Subcutaneous abdominal adipose tissue (tissue), 5 donors: ENCODE measurements at regions not wholly inside any gene's neighbourhood (a gene's known extent, or its start where the extent isn't known, plus 50 kb on each side); places are given as distances from the start of the nearest gene placed in this dataset.

Experiments used
- H3K27ac ChIP-seq: one replicate; pipeline ENCODE4 v1.7.0; 2013; ENCODE audit warnings: low read depth, mild to moderate bottlenecking, inconsistent platforms, low read length, moderate library complexity
- H3K27me3 ChIP-seq, 5 donors: one replicate each; pipeline ENCODE4 v1.7.0; 2013; ENCODE audit warnings: low read length in 5 of 5, inconsistent platforms in 1 of 5; ENCODE audit not compliant: control insufficient read depth in 5 of 5, insufficient read depth in 4 of 5
- H3K36me3 ChIP-seq, 5 donors: one replicate each; pipeline ENCODE4 v1.7.0; 2013; ENCODE audit warnings: low read length in 5 of 5; ENCODE audit not compliant: control insufficient read depth in 5 of 5, insufficient read depth in 5 of 5
- H3K4me1 ChIP-seq, 5 donors: one replicate each; pipeline ENCODE4 v1.7.0; 2013; ENCODE audit warnings: low read length in 5 of 5, mild to moderate bottlenecking in 3 of 5, moderate library complexity in 1 of 5; ENCODE audit not compliant: control insufficient read depth in 5 of 5, insufficient read depth in 5 of 5
- H3K4me3 ChIP-seq, 5 donors: one replicate each; pipeline ENCODE4 v1.7.0; 2013; ENCODE audit warnings: low read length in 5 of 5, low read depth in 1 of 5
- H3K9ac ChIP-seq, 5 donors: one replicate each; pipeline ENCODE4 v1.7.0; 2013; ENCODE audit warnings: low read length in 5 of 5, mild to moderate bottlenecking in 4 of 5, moderate library complexity in 3 of 5
- H3K9me3 ChIP-seq, 5 donors: one replicate each; pipeline ENCODE4 v1.7.0; 2013; ENCODE audit warnings: low read length in 5 of 5; ENCODE audit not compliant: control insufficient read depth in 5 of 5
- donor health status: healthy.
- donor health status: healthy.
- donor health status: healthy.
- donor health status: healthy.
- donor health status: healthy.

DNA sequence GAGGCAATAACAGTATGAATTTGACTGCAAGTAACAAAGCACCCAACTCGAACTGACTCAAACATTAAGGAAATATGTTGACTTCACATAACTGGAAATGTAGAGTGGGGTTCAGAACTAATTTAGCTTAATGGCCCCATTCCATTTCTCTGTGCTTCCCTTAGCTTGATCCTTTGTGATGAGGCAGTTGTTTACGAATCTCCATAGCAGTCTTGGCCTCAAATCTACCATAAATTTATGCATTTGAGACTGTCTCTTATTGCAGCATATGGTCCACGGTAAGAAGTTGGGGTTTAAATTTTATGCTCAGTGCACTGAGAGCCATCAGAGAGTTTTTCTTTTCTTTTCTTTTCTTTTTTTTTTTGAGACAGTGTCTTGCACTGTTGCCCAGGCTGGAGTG is 148.7 kb upstream of the POU1F1 start:
- Histone ChIP-seq H3K27ac (no peak overlapping the region), H3K4me1 (no peaks in the 10 kb centered on the region), H3K27me3 (no peaks in the 10 kb centered on the region), H3K4me3 (no peak overlapping the region), H3K9ac (no peak overlapping the region), H3K9me3 (no peaks in the 10 kb centered on the region), H3K36me3 (no peaks in the 10 kb centered on the region)

DNA sequence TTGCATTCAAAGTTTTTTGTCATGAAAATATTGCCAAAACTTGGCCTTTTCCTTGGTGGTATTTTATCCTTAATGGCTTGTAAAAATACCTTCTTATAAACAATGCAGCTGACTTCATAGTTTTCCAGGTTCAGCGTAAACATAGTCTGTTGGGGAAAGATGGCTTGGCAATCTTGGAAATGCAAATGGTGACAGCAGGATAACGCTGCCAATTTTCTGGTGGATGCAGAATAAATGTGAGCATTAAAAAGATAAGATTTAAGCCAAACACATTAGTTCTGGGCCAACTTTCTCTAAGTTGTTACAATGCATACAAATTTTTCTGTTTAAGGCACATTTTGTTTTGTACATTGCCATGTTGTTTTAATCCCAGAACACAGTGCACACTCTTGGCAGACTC is 147.0 kb upstream of the POU1F1 start:
- Histone ChIP-seq H3K27ac (no peak overlapping the region), H3K9me3 (no peaks in the 10 kb centered on the region), H3K9ac (no peak overlapping the region), H3K27me3 (no peaks in the 10 kb centered on the region), H3K4me1 (no peaks in the 10 kb centered on the region), H3K36me3 (no peaks in the 10 kb centered on the region), H3K4me3 (no peak overlapping the region)

DNA sequence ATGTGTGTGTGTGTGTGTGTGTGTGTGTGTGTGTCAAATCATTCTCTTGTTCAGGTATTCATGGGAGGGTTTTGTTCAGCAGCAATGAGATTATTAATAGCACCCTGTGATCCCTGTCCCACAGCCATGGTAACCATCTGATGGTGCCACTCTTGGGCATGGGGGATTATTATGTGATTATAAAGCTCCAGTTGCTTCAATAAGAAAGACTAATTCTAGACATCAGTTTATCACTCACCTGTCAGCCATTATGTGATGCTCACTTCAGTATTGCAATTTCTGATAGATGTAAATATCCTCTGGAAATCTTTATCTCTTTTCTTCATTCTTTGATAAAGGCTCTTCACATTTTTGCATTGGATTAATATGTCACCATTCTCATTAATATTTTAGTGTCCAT is 145.9 kb upstream of the POU1F1 start:
- Histone ChIP-seq H3K36me3 (no peaks in the 10 kb centered on the region), H3K9me3 (no peaks in the 10 kb centered on the region), H3K4me3 (no peak overlapping the region), H3K4me1 (no peaks in the 10 kb centered on the region), H3K27ac (no peak overlapping the region), H3K27me3 (no peaks in the 10 kb centered on the region), H3K9ac (no peak overlapping the region)

DNA sequence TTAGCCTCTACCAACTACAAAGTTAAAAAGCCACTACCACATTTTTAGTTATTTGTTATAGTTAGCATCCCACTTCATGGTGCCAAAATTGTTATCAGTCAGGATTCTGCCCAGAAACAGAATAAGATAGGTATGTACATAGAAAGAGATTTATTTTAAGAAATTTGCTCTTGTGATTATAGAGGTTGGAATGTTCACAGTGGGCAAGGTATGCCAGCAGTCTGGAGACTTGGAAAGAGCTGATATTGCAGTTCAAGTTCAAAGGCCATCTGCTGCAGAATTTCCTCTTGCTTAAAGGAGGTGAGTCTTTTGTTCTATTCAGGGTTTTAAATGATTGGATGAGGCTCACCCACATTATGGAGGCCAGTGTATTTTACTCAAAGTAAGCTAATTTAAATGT is 143.8 kb upstream of the POU1F1 start:
- Histone ChIP-seq H3K9me3 (peaks cover 0 to 4% (median 3%) of the 10 kb centered on the region in 5 donors), H3K36me3 (no peaks in the 10 kb centered on the region), H3K27me3 (no peaks in the 10 kb centered on the region), H3K4me3 (no peak overlapping the region), H3K9ac (no peak overlapping the region), H3K27ac (no peak overlapping the region), H3K4me1 (no peaks in the 10 kb centered on the region)

DNA sequence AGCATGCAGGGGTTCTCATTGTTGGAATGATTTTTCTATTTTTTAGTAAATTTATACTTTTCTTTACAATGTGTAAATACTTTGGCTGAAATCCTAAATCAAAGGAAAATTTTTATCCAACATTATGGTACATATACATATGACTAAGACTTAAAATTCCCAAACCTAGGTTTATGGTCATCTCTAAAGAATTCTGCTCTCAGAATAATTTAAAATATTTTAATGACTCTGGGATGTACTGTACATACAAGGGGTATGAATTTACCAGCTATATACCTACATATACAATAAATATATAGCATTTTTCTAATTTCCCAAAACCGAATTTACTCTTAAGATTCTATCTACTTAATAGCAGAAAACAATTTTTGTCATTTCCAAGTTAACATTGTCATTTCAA is 137.9 kb upstream of the POU1F1 start:
- Histone ChIP-seq H3K27me3 (no peaks in the 10 kb centered on the region), H3K9ac (no peak overlapping the region), H3K27ac (no peak overlapping the region), H3K36me3 (no peaks in the 10 kb centered on the region), H3K4me1 (no peaks in the 10 kb centered on the region), H3K4me3 (no peak overlapping the region), H3K9me3 (peaks cover 0 to 4% (median 3%) of the 10 kb centered on the region in 5 donors)

DNA sequence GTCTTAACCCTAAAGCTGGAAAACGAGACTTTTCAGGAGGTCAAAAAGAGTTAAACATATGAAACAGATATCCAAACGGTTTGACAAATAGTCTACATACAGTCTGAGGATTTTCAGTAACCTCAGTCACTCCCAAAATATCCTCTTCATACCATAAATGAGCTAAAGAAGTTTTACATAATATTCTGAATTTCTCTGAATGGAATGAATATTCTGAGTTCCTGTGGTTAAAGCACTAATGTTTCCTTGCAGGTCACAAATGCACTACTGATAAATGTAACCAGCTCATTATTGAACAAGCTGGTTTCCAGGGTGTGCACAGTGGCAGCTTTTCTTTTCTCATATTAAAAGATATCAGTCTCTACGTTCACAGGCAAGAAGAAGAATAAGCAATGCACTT is 137.4 kb upstream of the POU1F1 start:
- H3K27me3 ChIP-seq = no peaks in the 10 kb centered on the region
- H3K4me3 ChIP-seq = no peak overlapping the region
- no peaks in the 10 kb centered on the region for H3K4me1 ChIP-seq
- no peaks in the 10 kb centered on the region for H3K36me3 ChIP-seq
- H3K27ac ChIP-seq = no peak overlapping the region
- no peak overlapping the region for H3K9ac ChIP-seq
- peaks cover 0 to 4% (median 3%) of the 10 kb centered on the region in 5 donors for H3K9me3 ChIP-seq

DNA sequence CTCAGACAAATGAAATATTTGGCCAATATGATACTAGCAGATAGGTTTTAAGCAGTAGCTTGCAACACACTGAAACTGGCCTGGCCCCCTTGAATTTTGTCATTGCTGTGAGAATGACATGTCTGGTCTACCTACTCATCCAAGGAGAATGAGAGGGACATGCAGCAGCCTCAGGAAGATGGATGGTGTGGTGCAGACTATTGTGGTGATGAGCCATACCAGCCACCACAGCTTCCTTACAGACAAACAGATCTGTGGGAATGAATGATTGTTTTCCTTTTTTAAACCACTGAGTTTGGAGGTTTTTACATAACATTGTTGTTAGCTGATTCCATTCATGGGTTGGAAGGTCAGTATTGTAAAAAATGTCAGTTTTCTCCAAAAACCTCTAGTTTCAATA is 133.7 kb upstream of the POU1F1 start:
- Histone ChIP-seq H3K4me3 (no peak overlapping the region), H3K27ac (no peak overlapping the region), H3K27me3 (no peaks in the 10 kb centered on the region), H3K4me1 (no peaks in the 10 kb centered on the region), H3K9me3 (no peaks in the 10 kb centered on the region), H3K9ac (no peak overlapping the region), H3K36me3 (no peaks in the 10 kb centered on the region)

DNA sequence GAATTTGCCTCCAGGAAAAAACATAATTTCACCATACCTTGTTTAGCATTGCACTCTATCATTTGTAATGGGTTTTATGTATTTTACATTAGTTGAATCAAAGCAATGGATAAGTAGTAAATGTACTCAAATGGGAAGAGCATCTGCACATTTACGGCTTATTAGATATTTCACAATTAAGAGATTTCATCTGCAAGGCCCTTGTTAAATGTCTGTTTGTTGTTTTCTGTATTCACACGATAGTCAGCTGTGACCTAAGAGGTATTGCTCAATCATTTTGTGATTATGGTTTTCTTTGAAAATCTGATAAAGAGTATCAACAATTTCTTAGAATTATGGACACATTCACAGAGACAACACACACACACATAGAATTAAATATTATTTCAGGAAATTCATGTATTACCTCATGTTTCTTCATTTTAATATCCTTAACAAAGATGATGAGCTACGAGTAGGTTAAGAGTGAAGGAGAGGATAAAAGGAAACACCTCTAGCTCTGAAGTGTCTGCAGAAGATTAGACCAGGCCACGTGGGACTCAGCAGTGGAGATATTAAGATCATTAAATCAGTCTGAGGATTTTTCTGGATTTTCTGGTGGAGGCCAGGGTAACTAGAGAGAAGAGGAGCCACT is 121.9 kb upstream of the POU1F1 start:
- Histone ChIP-seq H3K4me3 (no peak overlapping the region), H3K36me3 (no peaks in the 10 kb centered on the region), H3K27ac (no peak overlapping the region), H3K9ac (no peak overlapping the region), H3K27me3 (no peaks in the 10 kb centered on the region), H3K4me1 (no peaks in the 10 kb centered on the region), H3K9me3 (peaks cover 0 to 3% (median 0%) of the 10 kb centered on the region in 5 donors)

DNA sequence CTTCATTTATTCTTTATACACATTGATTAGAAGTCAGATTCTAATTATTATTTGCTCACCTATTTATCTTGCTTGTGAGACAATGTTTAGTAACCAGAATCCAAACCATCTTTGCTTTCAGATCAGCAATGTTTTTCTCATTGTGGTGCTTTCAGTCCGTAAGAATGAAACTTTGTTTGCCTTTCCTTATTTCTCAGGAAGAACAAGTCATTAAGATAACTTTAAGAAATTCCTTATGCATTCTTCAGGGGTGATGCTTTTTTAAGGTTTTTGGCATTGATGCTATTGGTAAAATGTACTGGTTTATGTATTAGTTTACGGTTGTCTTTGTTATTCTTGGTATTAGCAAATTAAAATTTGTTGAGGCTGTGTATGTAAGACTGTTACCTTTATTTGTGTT is 120.8 kb upstream of the POU1F1 start:
- Histone ChIP-seq H3K4me1 (no peaks in the 10 kb centered on the region), H3K27me3 (no peaks in the 10 kb centered on the region), H3K36me3 (no peaks in the 10 kb centered on the region), H3K4me3 (no peak overlapping the region), H3K9ac (no peak overlapping the region), H3K27ac (no peak overlapping the region), H3K9me3 (peaks cover 0 to 3% (median 0%) of the 10 kb centered on the region in 5 donors)

DNA sequence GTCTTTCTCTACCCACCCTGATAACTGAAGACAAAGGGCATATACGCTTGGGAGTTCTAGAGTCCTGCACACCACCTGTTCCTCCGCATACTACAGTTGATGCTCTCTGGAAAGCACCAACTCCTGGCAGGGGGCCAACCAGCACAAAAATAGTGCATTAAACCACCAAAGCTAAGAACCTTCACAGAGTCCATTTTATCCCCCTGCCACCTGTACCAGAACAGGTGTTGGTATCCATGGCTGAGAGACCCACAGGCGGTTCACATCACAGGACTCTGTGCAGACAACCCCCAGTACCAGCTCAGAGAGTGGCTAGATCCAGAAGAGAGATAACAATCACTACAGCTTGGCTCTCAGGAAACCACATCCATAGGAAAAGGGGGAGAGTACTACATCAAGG is 114.4 kb upstream of the POU1F1 start:
- no peaks in the 10 kb centered on the region for H3K27me3 ChIP-seq
- H3K4me1 ChIP-seq = no peaks in the 10 kb centered on the region
- no peak overlapping the region for H3K9ac ChIP-seq
- H3K4me3 ChIP-seq = no peak overlapping the region
- no peaks in the 10 kb centered on the region for H3K36me3 ChIP-seq
- peaks cover 0 to 3% (median 0%) of the 10 kb centered on the region in 5 donors for H3K9me3 ChIP-seq
- no peak overlapping the region for H3K27ac ChIP-seq

DNA sequence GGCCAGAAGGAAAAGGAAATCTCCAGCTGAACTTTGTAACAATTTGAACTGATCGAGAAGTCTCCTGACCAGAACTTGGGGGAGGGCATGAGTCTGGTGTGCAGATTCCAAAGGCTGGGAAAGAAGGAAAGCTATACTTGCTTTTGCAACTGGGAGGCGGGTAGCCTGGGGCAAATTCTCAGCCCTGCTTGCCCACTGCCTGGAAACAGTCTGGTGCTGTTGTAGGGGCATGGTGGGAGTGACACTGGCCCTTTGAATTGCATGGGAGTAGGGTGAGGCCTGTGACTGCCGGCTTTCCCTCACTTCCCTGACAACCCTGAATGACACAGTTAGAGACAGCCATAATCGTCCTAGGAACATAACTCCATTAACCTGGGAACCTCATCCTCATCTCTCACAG is 114.0 kb upstream of the POU1F1 start:
- Histone ChIP-seq H3K27ac (no peak overlapping the region), H3K4me1 (no peaks in the 10 kb centered on the region), H3K9ac (no peak overlapping the region), H3K9me3 (peaks cover 0 to 3% (median 0%) of the 10 kb centered on the region in 5 donors), H3K36me3 (no peaks in the 10 kb centered on the region), H3K27me3 (no peaks in the 10 kb centered on the region), H3K4me3 (no peak overlapping the region)
